Natural killer cell treated with Interleukin-12 subunit alpha and Interleukin-12 subunit beta and Interleukin-15 and Interleukin-18, amount 100 ng/mL, for 72 hours (primary cell): ENCODE measurements at regions not wholly inside any gene's neighbourhood (a gene's known extent, or its start where the extent isn't known, plus 50 kb on each side); places are given as distances from the start of the nearest gene placed in this dataset.

Source experiments
- ATAC-seq, 2 donors: fragments of 150-1000 bp; cut with Tn5 transposase in 1 of 2; sonication (Bioruptor Pico), chemical (Tn5 transposase) in 1 of 2; 2 replicates each; pipeline ENCODE4 v1.10.0; 2021
- DNase-seq: peaks from one replicate; pipeline ENCODE4 v3.0.0; 2022; ENCODE audit warnings: low spot score
- H3K27ac Mint-ChIP-seq, 2 donors: 1 replicate in 1 of 2; 2 replicates in 1 of 2; pipeline ENCODE4 v1.8.0; 2022; ENCODE audit warnings: mixed read lengths in 2 of 2, mild to moderate bottlenecking in 1 of 2, moderate library complexity in 1 of 2
- H3K27me3 Mint-ChIP-seq, 2 donors: 1 replicate in 1 of 2; 2 replicates in 1 of 2; pipeline ENCODE4 v1.8.0; 2022; ENCODE audit warnings: mixed read lengths in 2 of 2
- H3K36me3 Mint-ChIP-seq: one replicate; pipeline ENCODE4 v1.8.0; 2022; ENCODE audit warnings: mixed read lengths
- H3K4me1 Mint-ChIP-seq, 2 donors: 1 replicate in 1 of 2; 2 replicates in 1 of 2; pipeline ENCODE4 v1.8.0; 2022; ENCODE audit warnings: low read depth in 2 of 2, mixed read lengths in 2 of 2, mild to moderate bottlenecking in 1 of 2
- H3K4me3 Mint-ChIP-seq: one replicate; pipeline ENCODE4 v1.8.0; 2022; ENCODE audit warnings: mixed read lengths
- H3K9me3 Mint-ChIP-seq: 2 replicates; pipeline ENCODE4 v1.8.0; 2022; ENCODE audit warnings: mixed read lengths

GRCh38 chr4:122203407-122203806, 51.3 kb downstream of the BLTP1 start:
- H3K4me1 Mint-ChIP-seq: no peaks in the 10 kb centered on the region
- H3K27ac Mint-ChIP-seq: no peak overlapping the region
- H3K36me3 Mint-ChIP-seq: peaks cover 15% of the 10 kb centered on the region
- H3K4me3 Mint-ChIP-seq: no peak overlapping the region
- H3K9me3 Mint-ChIP-seq: no peaks in the 10 kb centered on the region
- no peaks in the 10 kb centered on the region for H3K27me3 Mint-ChIP-seq
- DNase-seq (no peak), ATAC-seq (no peak)

- ATAC-seq (no peak), DNase-seq (no peak)
- no peaks in the 10 kb centered on the region for H3K9me3 Mint-ChIP-seq
- H3K27ac Mint-ChIP-seq: no peak overlapping the region
- no peaks in the 10 kb centered on the region for H3K4me1 Mint-ChIP-seq
- no peaks in the 10 kb centered on the region for H3K27me3 Mint-ChIP-seq
- no peak overlapping the region for H3K4me3 Mint-ChIP-seq
- peaks cover 15% of the 10 kb centered on the region for H3K36me3 Mint-ChIP-seq
Observed at GRCh38 chr4:122205687-122206086, 53.6 kb downstream of the BLTP1 start.

- no peaks in the 10 kb centered on the region for H3K9me3 Mint-ChIP-seq
- DNase-seq: no peak
- peaks cover 23% of the 10 kb centered on the region for H3K36me3 Mint-ChIP-seq
- H3K27ac Mint-ChIP-seq: peak overlapping the region in 1 of 2 donors; percentile 78
- no peaks in the 10 kb centered on the region for H3K27me3 Mint-ChIP-seq
- no peak overlapping the region for H3K4me3 Mint-ChIP-seq
- ATAC-seq: peak in 1 of 2 donors; percentile 63
- peaks cover 0 to 7% of the 10 kb centered on the region in 2 donors for H3K4me1 Mint-ChIP-seq
Observed at GRCh38 chr4:122212880-122213279, 60.7 kb downstream of the BLTP1 start.

GRCh38 chr4:122218762-122219161, 66.6 kb downstream of the BLTP1 start:
- H3K4me1 Mint-ChIP-seq: peaks cover 0 to 7% of the 10 kb centered on the region in 2 donors
- ATAC-seq (no peak), DNase-seq (no peak)
- H3K4me3 Mint-ChIP-seq: no peak overlapping the region
- no peaks in the 10 kb centered on the region for H3K27me3 Mint-ChIP-seq
- peaks cover 26% of the 10 kb centered on the region for H3K36me3 Mint-ChIP-seq
- no peak overlapping the region for H3K27ac Mint-ChIP-seq
- no peaks in the 10 kb centered on the region for H3K9me3 Mint-ChIP-seq

GRCh38 chr4:122219356-122219755, 67.2 kb downstream of the BLTP1 start:
- H3K36me3 Mint-ChIP-seq: peaks cover 26% of the 10 kb centered on the region
- H3K27ac Mint-ChIP-seq: peak overlapping the region in 1 of 2 donors; percentile 50
- no peaks in the 10 kb centered on the region for H3K27me3 Mint-ChIP-seq
- DNase-seq: no peak
- no peak for ATAC-seq
- H3K9me3 Mint-ChIP-seq: no peaks in the 10 kb centered on the region
- H3K4me1 Mint-ChIP-seq: peaks cover 0 to 7% of the 10 kb centered on the region in 2 donors
- H3K4me3 Mint-ChIP-seq: no peak overlapping the region

- Mint-ChIP-seq H3K36me3 (peaks cover 20% of the 10 kb centered on the region), H3K27me3 (no peaks in the 10 kb centered on the region), H3K4me1 (peaks cover 0 to 7% of the 10 kb centered on the region in 2 donors), H3K9me3 (no peaks in the 10 kb centered on the region), H3K4me3 (no peak overlapping the region), H3K27ac (no peak overlapping the region)
- ATAC-seq: no peak
- DNase-seq: no peak
Observed at GRCh38 chr4:122221322-122221721, 69.2 kb downstream of the BLTP1 start.

- H3K9me3 Mint-ChIP-seq: no peaks in the 10 kb centered on the region
- no peak overlapping the region for H3K27ac Mint-ChIP-seq
- DNase-seq (no peak), ATAC-seq (no peak)
- peaks cover 10% of the 10 kb centered on the region for H3K36me3 Mint-ChIP-seq
- peaks cover 0 to 4% of the 10 kb centered on the region in 2 donors for H3K4me1 Mint-ChIP-seq
- no peaks in the 10 kb centered on the region for H3K27me3 Mint-ChIP-seq
- no peak overlapping the region for H3K4me3 Mint-ChIP-seq
Observed at GRCh38 chr4:122224348-122224747, 72.2 kb downstream of the BLTP1 start.

GRCh38 chr4:122227202-122227601, 75.1 kb downstream of the BLTP1 start:
- H3K4me3 Mint-ChIP-seq: no peak overlapping the region

GRCh38 chr4:122229857-122230256, 77.7 kb downstream of the BLTP1 start:
- DNase-seq (no peak), ATAC-seq (no peak)
- Mint-ChIP-seq H3K27ac (peak overlapping the region in 1 of 2 donors; percentile 61), H3K36me3 (peaks cover 6% of the 10 kb centered on the region), H3K27me3 (no peaks in the 10 kb centered on the region), H3K9me3 (no peaks in the 10 kb centered on the region), H3K4me3 (no peak overlapping the region), H3K4me1 (peaks cover 0 to 8% of the 10 kb centered on the region in 2 donors)

More at GRCh38 chr4:122227202-122227601, 75.1 kb downstream of the BLTP1 start:
- peaks cover 0 to 4% of the 10 kb centered on the region in 2 donors for H3K4me1 Mint-ChIP-seq
- no peaks in the 10 kb centered on the region for H3K27me3 Mint-ChIP-seq
- no peak overlapping the region for H3K27ac Mint-ChIP-seq
- H3K36me3 Mint-ChIP-seq: peaks cover 10% of the 10 kb centered on the region
- no peak for DNase-seq
- no peak for ATAC-seq
- H3K9me3 Mint-ChIP-seq: no peaks in the 10 kb centered on the region

GRCh38 chr4:122232633-122233032, 80.5 kb downstream of the BLTP1 start:
- no peaks in the 10 kb centered on the region for H3K27me3 Mint-ChIP-seq
- H3K4me1 Mint-ChIP-seq: peaks cover 0 to 10% of the 10 kb centered on the region in 2 donors
- no peak for ATAC-seq
- H3K36me3 Mint-ChIP-seq: peaks cover 6% of the 10 kb centered on the region
- DNase-seq: no peak
- H3K9me3 Mint-ChIP-seq: no peaks in the 10 kb centered on the region
- H3K4me3 Mint-ChIP-seq: no peak overlapping the region
- H3K27ac Mint-ChIP-seq: no peak overlapping the region

GRCh38 chr4:122234686-122235085, 82.6 kb downstream of the BLTP1 start:
- Mint-ChIP-seq H3K4me1 (peaks cover 0 to 10% of the 10 kb centered on the region in 2 donors), H3K27me3 (no peaks in the 10 kb centered on the region), H3K27ac (no peak overlapping the region), H3K36me3 (peaks cover 10% of the 10 kb centered on the region), H3K9me3 (no peaks in the 10 kb centered on the region), H3K4me3 (no peak overlapping the region)
- no peak for DNase-seq
- ATAC-seq: no peak

GRCh38 chr4:122243785-122244184, 91.7 kb downstream of the BLTP1 start:
- DNase-seq (no peak), ATAC-seq (no peak)
- Mint-ChIP-seq H3K27ac (no peak overlapping the region), H3K9me3 (no peaks in the 10 kb centered on the region), H3K4me3 (no peak overlapping the region), H3K36me3 (peaks cover 6% of the 10 kb centered on the region), H3K27me3 (no peaks in the 10 kb centered on the region), H3K4me1 (no peaks in the 10 kb centered on the region)

- ATAC-seq: no peak
- no peaks in the 10 kb centered on the region for H3K27me3 Mint-ChIP-seq
- no peak overlapping the region for H3K4me3 Mint-ChIP-seq
- H3K27ac Mint-ChIP-seq: no peak overlapping the region
- no peaks in the 10 kb centered on the region for H3K9me3 Mint-ChIP-seq
- no peaks in the 10 kb centered on the region for H3K4me1 Mint-ChIP-seq
- peaks cover 9% of the 10 kb centered on the region for H3K36me3 Mint-ChIP-seq
- DNase-seq: no peak
Observed at GRCh38 chr4:122244764-122245163, 92.6 kb downstream of the BLTP1 start.

- H3K4me3 Mint-ChIP-seq: no peak overlapping the region
- no peak for ATAC-seq
Observed at GRCh38 chr4:122246551-122246950, 94.4 kb downstream of the BLTP1 start.

GRCh38 chr4:122249357-122249756, 97.2 kb downstream of the BLTP1 start:
- Mint-ChIP-seq H3K4me3 (no peak overlapping the region), H3K9me3 (no peaks in the 10 kb centered on the region), H3K27ac (no peak overlapping the region), H3K27me3 (no peaks in the 10 kb centered on the region), H3K36me3 (peaks cover 20% of the 10 kb centered on the region), H3K4me1 (peaks cover 0 to 4% of the 10 kb centered on the region in 2 donors)
- ATAC-seq: no peak
- no peak for DNase-seq

More at GRCh38 chr4:122246551-122246950, 94.4 kb downstream of the BLTP1 start:
- Mint-ChIP-seq H3K36me3 (peaks cover 10% of the 10 kb centered on the region), H3K27me3 (no peaks in the 10 kb centered on the region), H3K27ac (no peak overlapping the region), H3K9me3 (no peaks in the 10 kb centered on the region), H3K4me1 (peaks cover 0 to 1% of the 10 kb centered on the region in 2 donors)
- no peak for DNase-seq
